OCI-LY7 (cell line): ENCODE measurements at regions not wholly inside any gene's neighbourhood (a gene's known extent, or its start where the extent isn't known, plus 50 kb on each side); places are given as distances from the start of the nearest gene placed in this dataset.
"Not testable (repeated sequence)": the region's sequence is repeated elsewhere in the genome, so short reads cannot be mapped to it uniquely, and the experiment has no call there.

Experiments used
- BruUV-seq: library from RNA; stranded (reverse); fragments of 400-500 nt; replicated peaks from 2 replicates; lab custom pipeline; 2021; lab: Mats Ljungman, UMichigan
- CTCF ChIA-PET: fragments of 300-600 bp; sonication (Branson Sonifier 250); formaldehyde crosslinking; loops from one replicate; lab custom pipeline; 2022; ENCODE audit warnings: antibody characterized with exemption; ENCODE audit not compliant: unreplicated experiment; lab: Charles Lee
- POLR2A ChIA-PET: fragments of 300-600 bp; sonication (Branson Sonifier 250); formaldehyde crosslinking; loops from one replicate; lab custom pipeline; 2022; ENCODE audit warnings: antibody characterized with exemption; lab: Charles Lee
- DNase-seq: peaks from one replicate; pipeline ENCODE4 v3.0.0-alpha.2; 2015; ENCODE audit warnings: low spot score
- H2AFZ ChIP-seq: fragments of 200-600 bp; sonication (generic), shearing (Covaris generic); 2 replicates; pipeline ENCODE4 v1.6.1; 2014; ENCODE audit warnings: mild to moderate bottlenecking, antibody characterized with exemption, low read length, moderate library complexity
- H3K27ac ChIP-seq: fragments of 200-600 bp; sonication (generic); 2 replicates; pipeline ENCODE4 v1.5.1; 2014; ENCODE audit warnings: mixed run types, low read depth, mild to moderate bottlenecking, moderate library complexity, low read length, inconsistent platforms; ENCODE audit not compliant: poor library complexity, severe bottlenecking
- H3K36me3 ChIP-seq: fragments of 200-600 bp; sonication (generic); 2 replicates; pipeline ENCODE4 v1.6.1; 2014; ENCODE audit warnings: mild to moderate bottlenecking, antibody characterized with exemption, low read length, moderate library complexity, mixed read lengths; ENCODE audit not compliant: insufficient read depth
- H3K4me1 ChIP-seq: fragments of 200-600 bp; sonication (generic); 2 replicates; pipeline ENCODE4 v1.5.1; 2014; ENCODE audit warnings: mild to moderate bottlenecking, low read length; ENCODE audit not compliant: insufficient read depth, poor library complexity, severe bottlenecking
- H3K4me2 ChIP-seq: fragments of 200-600 bp; sonication (generic); 2 replicates; pipeline ENCODE4 v1.6.1; 2014; ENCODE audit warnings: mild to moderate bottlenecking, low read length
- H3K4me3 ChIP-seq: fragments of 200-600 bp; sonication (generic); 2 replicates; pipeline ENCODE4 v1.5.1; 2014; ENCODE audit warnings: mild to moderate bottlenecking, low read depth, low read length; ENCODE audit not compliant: poor library complexity, severe bottlenecking
- H3K79me2 ChIP-seq: fragments of 200-600 bp; sonication (generic); 2 replicates; pipeline ENCODE4 v1.6.1; 2016; ENCODE audit warnings: low read depth, mild to moderate bottlenecking, low read length, moderate library complexity, mixed read lengths; ENCODE audit not compliant: insufficient read depth
- H3K9me2 ChIP-seq: fragments of 200-600 bp; sonication (generic); 2 replicates; pipeline ENCODE4 v1.6.1; 2016; ENCODE audit warnings: mild to moderate bottlenecking, low read length, mixed read lengths; ENCODE audit not compliant: insufficient read depth
- H3K9me3 ChIP-seq: fragments of 200-600 bp; sonication (generic); 2 replicates; pipeline ENCODE4 v1.6.1; 2014; ENCODE audit warnings: mild to moderate bottlenecking, mixed run types, low read length, mixed read lengths
- H4K20me1 ChIP-seq: fragments of 200-600 bp; sonication (generic); 2 replicates; pipeline ENCODE4 v1.6.1; 2014; ENCODE audit warnings: mild to moderate bottlenecking, antibody characterized with exemption, low read length, moderate library complexity, mixed read lengths; ENCODE audit not compliant: insufficient read depth
- EZH2phosphoT487 ChIP-seq: fragments of 200-600 bp; sonication (generic); IDR thresholded peaks from 2 replicates; pipeline ENCODE4 v1.6.1; 2018; ENCODE audit warnings: low read depth, borderline replicate concordance, mild to moderate bottlenecking, mixed run types, antibody characterized with exemption, low read length, moderate library complexity, mixed read lengths
- intact Hi-C: fragments of 100-400 bp; cut with micrococcal nuclease; formaldehyde crosslinking; loops from one replicate; pipeline ENCODE4 v1.10.0; 2022; ENCODE audit not compliant: unreplicated experiment
- TF ChIP-seq, protein P1 (sequence below): fragments of 200-600 bp; sonication (generic); conservative IDR thresholded peaks from 2 replicates; pipeline ENCODE4 v1.5.1; 2014; ENCODE audit warnings: mild to moderate bottlenecking, antibody characterized with exemption, low read length, moderate library complexity, mixed read lengths

- ChIA-PET CTCF (no interaction called here), POLR2A (no interaction called here)
- Histone ChIP-seq H3K4me1 (no peaks in the 10 kb centered on the region), H3K36me3 (no peaks in the 10 kb centered on the region), H2AFZ (no peak overlapping the region), H3K9me3 (no peaks in the 10 kb centered on the region), H3K79me2 (no peaks in the 10 kb centered on the region), H4K20me1 (no peaks in the 10 kb centered on the region), H3K4me3 (no peak overlapping the region), H3K4me2 (no peak overlapping the region), H3K9me2 (no peaks in the 10 kb centered on the region), H3K27ac (no peak overlapping the region)
- TF ChIP-seq, protein P1, sequence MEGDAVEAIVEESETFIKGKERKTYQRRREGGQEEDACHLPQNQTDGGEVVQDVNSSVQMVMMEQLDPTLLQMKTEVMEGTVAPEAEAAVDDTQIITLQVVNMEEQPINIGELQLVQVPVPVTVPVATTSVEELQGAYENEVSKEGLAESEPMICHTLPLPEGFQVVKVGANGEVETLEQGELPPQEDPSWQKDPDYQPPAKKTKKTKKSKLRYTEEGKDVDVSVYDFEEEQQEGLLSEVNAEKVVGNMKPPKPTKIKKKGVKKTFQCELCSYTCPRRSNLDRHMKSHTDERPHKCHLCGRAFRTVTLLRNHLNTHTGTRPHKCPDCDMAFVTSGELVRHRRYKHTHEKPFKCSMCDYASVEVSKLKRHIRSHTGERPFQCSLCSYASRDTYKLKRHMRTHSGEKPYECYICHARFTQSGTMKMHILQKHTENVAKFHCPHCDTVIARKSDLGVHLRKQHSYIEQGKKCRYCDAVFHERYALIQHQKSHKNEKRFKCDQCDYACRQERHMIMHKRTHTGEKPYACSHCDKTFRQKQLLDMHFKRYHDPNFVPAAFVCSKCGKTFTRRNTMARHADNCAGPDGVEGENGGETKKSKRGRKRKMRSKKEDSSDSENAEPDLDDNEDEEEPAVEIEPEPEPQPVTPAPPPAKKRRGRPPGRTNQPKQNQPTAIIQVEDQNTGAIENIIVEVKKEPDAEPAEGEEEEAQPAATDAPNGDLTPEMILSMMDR = no peak
- no peak for TF ChIP-seq EZH2phosphoT487
- no peak for DNase-seq
- BruUV-seq = no TSS peak
- intact Hi-C loops = no loop called here
Measured at GRCh38 chr4:11966782-11967181, 538.1 kb upstream of the HS3ST1 start.

DNA sequence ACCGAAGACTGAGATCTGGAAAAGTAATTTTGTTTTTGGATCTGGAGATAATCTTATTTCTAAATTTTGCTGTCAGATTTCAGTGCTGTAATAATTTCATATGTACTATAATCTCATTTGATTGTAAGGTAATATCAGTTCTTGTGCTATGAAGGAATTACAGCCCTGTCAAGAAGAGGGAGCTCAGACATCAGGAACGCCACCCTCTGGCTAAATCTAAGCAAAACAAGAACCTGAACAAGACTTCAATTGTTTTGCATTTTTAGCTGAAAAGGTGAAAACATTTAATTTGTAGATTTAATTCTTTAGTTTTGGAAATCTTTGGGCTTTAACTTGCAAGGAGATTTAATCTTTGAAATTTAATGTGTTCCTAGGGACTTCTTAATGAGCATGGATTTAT is 525.4 kb upstream of the HS3ST1 start:
- H4K20me1 ChIP-seq = no peaks in the 10 kb centered on the region
- DNase-seq = peak; percentile 4
- H3K79me2 ChIP-seq = no peaks in the 10 kb centered on the region
- H3K27ac ChIP-seq = no peak overlapping the region
- no peaks in the 10 kb centered on the region for H3K9me2 ChIP-seq
- ChIA-PET POLR2A (interaction anchor here (0.6 kb wide), 1 partner anchor 104 kb away, joined by 3 read pairs; no protein-coding TSS in a partner anchor), CTCF (no interaction called here)
- H3K36me3 ChIP-seq = no peaks in the 10 kb centered on the region
- no peak overlapping the region for H3K4me3 ChIP-seq
- no peak for TF ChIP-seq EZH2phosphoT487
- TF ChIP-seq, protein P1 = peak; percentile 63; the same call in 1 of the 2 replicates
- BruUV-seq = no TSS peak
- intact Hi-C loops = no loop called here
- no peaks in the 10 kb centered on the region for H3K4me1 ChIP-seq
- no peaks in the 10 kb centered on the region for H3K9me3 ChIP-seq
- no peak overlapping the region for H3K4me2 ChIP-seq
- no peak overlapping the region for H2AFZ ChIP-seq

DNA sequence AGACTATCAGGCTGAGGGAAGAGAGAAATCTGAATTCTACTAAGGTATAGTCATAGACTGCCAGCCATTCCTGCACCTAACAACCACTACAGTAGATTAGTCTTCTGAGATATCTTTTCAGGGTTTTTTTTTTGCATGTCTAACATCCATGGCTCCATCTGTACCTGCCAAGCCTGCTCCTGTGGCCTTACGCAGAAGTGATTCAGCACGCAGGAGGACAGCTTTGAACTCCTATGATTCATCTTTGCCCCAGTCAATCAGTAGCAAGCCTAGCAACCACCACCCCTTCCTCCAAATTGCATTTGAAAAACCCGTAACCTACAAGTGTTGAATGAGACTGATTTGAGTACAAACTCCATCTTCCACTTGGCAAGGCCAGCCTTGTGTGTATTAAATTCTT is 520.7 kb upstream of the HS3ST1 start:
- POLR2A ChIA-PET = no interaction called here

DNA sequence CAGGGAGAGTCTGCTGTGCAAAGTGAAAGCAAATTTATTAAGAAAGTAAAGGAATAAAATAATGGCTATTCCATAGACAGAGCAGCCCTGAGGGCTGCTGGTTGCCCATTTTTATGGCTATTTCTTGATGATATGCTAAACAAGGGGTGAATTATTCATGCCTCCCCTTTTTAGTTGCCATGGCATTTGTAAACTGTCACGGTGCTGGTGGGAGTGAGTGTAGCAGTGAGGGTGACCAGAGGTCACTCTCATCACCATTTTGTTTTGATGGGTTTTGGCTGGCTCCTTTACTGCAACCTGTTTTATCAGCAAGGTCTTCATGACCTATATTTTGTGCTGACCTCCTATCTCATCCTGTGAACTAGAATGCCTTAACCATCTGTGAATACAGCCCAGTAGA is 518.9 kb upstream of the HS3ST1 start:
- H3K36me3 ChIP-seq, H4K20me1 ChIP-seq, POLR2A ChIA-PET, H3K4me1 ChIP-seq, H3K9me3 ChIP-seq, H3K9me2 ChIP-seq, H2AFZ ChIP-seq, H3K27ac ChIP-seq, intact Hi-C loops, H3K4me3 ChIP-seq, CTCF ChIA-PET, H3K4me2 ChIP-seq, DNase-seq, BruUV-seq, H3K79me2 ChIP-seq: not testable (repeated sequence)

More for the DNA sequence above, 520.7 kb upstream of the HS3ST1 start:
- Histone ChIP-seq H3K9me2 (no peaks in the 10 kb centered on the region), H3K4me1 (no peaks in the 10 kb centered on the region), H4K20me1 (no peaks in the 10 kb centered on the region), H3K27ac (no peak overlapping the region), H3K9me3 (no peaks in the 10 kb centered on the region), H3K4me2 (no peak overlapping the region), H3K79me2 (no peaks in the 10 kb centered on the region), H3K4me3 (no peak overlapping the region), H2AFZ (no peak overlapping the region), H3K36me3 (no peaks in the 10 kb centered on the region)
- no TSS peak for BruUV-seq
- DNase-seq = no peak
- no peak for TF ChIP-seq EZH2phosphoT487
- TF ChIP-seq, protein P1 = no peak
- intact Hi-C loops = no loop called here
- CTCF ChIA-PET = no interaction called here
